ENCODE measurements at regions not wholly inside any gene's neighbourhood (a gene's known extent, or its start where the extent isn't known, plus 50 kb on each side); places are given as distances from the start of the nearest gene placed in this dataset.

GRCh38 chr2:16205631-16206030 lies 265.3 kb downstream of the MYCN start:
- TF ChIP-seq TARDBP (IDR thresholded peaks at IDR 0.05): no peak
- TF ChIP-seq ZNF384 (IDR thresholded peaks at IDR 0.05): no peak
- TF ChIP-seq BHLHE40 (IDR thresholded peaks at IDR 0.05; ENCODE audit: borderline replicate concordance): no peak
- TF ChIP-seq SUZ12 (IDR thresholded peaks at IDR 0.05): no peak
- TF ChIP-seq CTBP1 (IDR thresholded peaks at IDR 0.05; ENCODE audit: borderline replicate concordance): no peak
- no peak for TF ChIP-seq HDGF (IDR thresholded peaks at IDR 0.05; ENCODE audit: borderline replicate concordance)
- no peak for TF ChIP-seq LEF1 (IDR thresholded peaks at IDR 0.05; ENCODE audit: borderline replicate concordance)
- TF ChIP-seq FOXA1 (IDR thresholded peaks at IDR 0.05): no peak
- no peak for TF ChIP-seq L3MBTL2 (conservative IDR thresholded peaks at IDR 0.05)
- TF ChIP-seq PKNOX1 (IDR thresholded peaks at IDR 0.05): no peak
- TF ChIP-seq FOXK2 (IDR thresholded peaks at IDR 0.05): no peak
- no peak for TF ChIP-seq SP1 (IDR thresholded peaks at IDR 0.05)
- TF ChIP-seq NFRKB (IDR thresholded peaks at IDR 0.05): no peak
- no peak for TF ChIP-seq ARNT (IDR thresholded peaks at IDR 0.05)
- TF ChIP-seq FOXM1 (IDR thresholded peaks at IDR 0.05; ENCODE audit: borderline replicate concordance): no peak
- POLR2A ChIA-PET: no interaction called here
- CTCF ChIA-PET: no interaction called here
- no peak for DNase-seq (ENCODE audit: extremely low spot score)

- DNase-seq (ENCODE audit: extremely low spot score): no peak
- no peak for TF ChIP-seq PKNOX1 (IDR thresholded peaks at IDR 0.05)
- no peak for TF ChIP-seq ARNT (IDR thresholded peaks at IDR 0.05)
- no peak for TF ChIP-seq TARDBP (IDR thresholded peaks at IDR 0.05)
- no peak for TF ChIP-seq L3MBTL2 (conservative IDR thresholded peaks at IDR 0.05)
- TF ChIP-seq FOXA1 (IDR thresholded peaks at IDR 0.05): no peak
- no peak for TF ChIP-seq NFRKB (IDR thresholded peaks at IDR 0.05)
- TF ChIP-seq BHLHE40 (IDR thresholded peaks at IDR 0.05; ENCODE audit: borderline replicate concordance): no peak
- TF ChIP-seq LEF1 (IDR thresholded peaks at IDR 0.05; ENCODE audit: borderline replicate concordance): no peak
- TF ChIP-seq SP1 (IDR thresholded peaks at IDR 0.05): no peak
- TF ChIP-seq ZNF384 (IDR thresholded peaks at IDR 0.05): no peak
- TF ChIP-seq FOXK2 (IDR thresholded peaks at IDR 0.05): no peak
- TF ChIP-seq HDGF (IDR thresholded peaks at IDR 0.05; ENCODE audit: borderline replicate concordance): no peak
- CTCF ChIA-PET: no interaction called here
- POLR2A ChIA-PET: no interaction called here
Measured at GRCh38 chr2:16204886-16205620, 264.7 kb downstream of the MYCN start.

GRCh38 chr2:16204251-16204650 lies 263.9 kb downstream of the MYCN start:
- POLR2A ChIA-PET: no interaction called here
- CTCF ChIA-PET: no interaction called here
- no peak for DNase-seq (ENCODE audit: extremely low spot score)
- no peak for TF ChIP-seq HDGF (IDR thresholded peaks at IDR 0.05; ENCODE audit: borderline replicate concordance)
- TF ChIP-seq ZNF384 (IDR thresholded peaks at IDR 0.05): no peak
- no peak for TF ChIP-seq FOXA1 (IDR thresholded peaks at IDR 0.05)
- no peak for TF ChIP-seq SUZ12 (IDR thresholded peaks at IDR 0.05)
- TF ChIP-seq BHLHE40 (IDR thresholded peaks at IDR 0.05; ENCODE audit: borderline replicate concordance): no peak
- no peak for TF ChIP-seq NFRKB (IDR thresholded peaks at IDR 0.05)
- no peak for TF ChIP-seq SP1 (IDR thresholded peaks at IDR 0.05)
- TF ChIP-seq TARDBP (IDR thresholded peaks at IDR 0.05): no peak
- no peak for TF ChIP-seq CTBP1 (IDR thresholded peaks at IDR 0.05; ENCODE audit: borderline replicate concordance)
- TF ChIP-seq ELF4 (IDR thresholded peaks at IDR 0.05): no peak
- no peak for TF ChIP-seq PKNOX1 (IDR thresholded peaks at IDR 0.05)
- TF ChIP-seq FOXK2 (IDR thresholded peaks at IDR 0.05): no peak
- no peak for TF ChIP-seq L3MBTL2 (conservative IDR thresholded peaks at IDR 0.05)
- no peak for TF ChIP-seq LEF1 (IDR thresholded peaks at IDR 0.05; ENCODE audit: borderline replicate concordance)
- TF ChIP-seq ARNT (IDR thresholded peaks at IDR 0.05): no peak
- no peak for TF ChIP-seq FOXM1 (IDR thresholded peaks at IDR 0.05; ENCODE audit: borderline replicate concordance)

GRCh38 chr2:16203691-16204090 lies 263.3 kb downstream of the MYCN start:
- no peak for DNase-seq (ENCODE audit: extremely low spot score)
- TF ChIP-seq TARDBP (IDR thresholded peaks at IDR 0.05): no peak
- no peak for TF ChIP-seq ZNF384 (IDR thresholded peaks at IDR 0.05)
- TF ChIP-seq HDGF (IDR thresholded peaks at IDR 0.05; ENCODE audit: borderline replicate concordance): no peak
- TF ChIP-seq L3MBTL2 (conservative IDR thresholded peaks at IDR 0.05): no peak
- no peak for TF ChIP-seq BHLHE40 (IDR thresholded peaks at IDR 0.05; ENCODE audit: borderline replicate concordance)
- TF ChIP-seq PKNOX1 (IDR thresholded peaks at IDR 0.05): no peak
- no peak for TF ChIP-seq FOXK2 (IDR thresholded peaks at IDR 0.05)
- TF ChIP-seq FOXA1 (IDR thresholded peaks at IDR 0.05): no peak
- TF ChIP-seq ARNT (IDR thresholded peaks at IDR 0.05): no peak
- TF ChIP-seq NFRKB (IDR thresholded peaks at IDR 0.05): no peak
- no peak for TF ChIP-seq CTBP1 (IDR thresholded peaks at IDR 0.05; ENCODE audit: borderline replicate concordance)
- TF ChIP-seq LEF1 (IDR thresholded peaks at IDR 0.05; ENCODE audit: borderline replicate concordance): no peak
- TF ChIP-seq SUZ12 (IDR thresholded peaks at IDR 0.05): no peak
- ChIA-PET CTCF (no interaction called here), POLR2A (no interaction called here)

GRCh38 chr2:16203069-16203468 lies 262.7 kb downstream of the MYCN start:
- ChIA-PET POLR2A (no interaction called here), CTCF (no interaction called here)
- no peak for DNase-seq (ENCODE audit: extremely low spot score)
- no peak for TF ChIP-seq CTBP1 (IDR thresholded peaks at IDR 0.05; ENCODE audit: borderline replicate concordance)
- no peak for TF ChIP-seq LEF1 (IDR thresholded peaks at IDR 0.05; ENCODE audit: borderline replicate concordance)
- no peak for TF ChIP-seq NFRKB (IDR thresholded peaks at IDR 0.05)
- TF ChIP-seq FOXK2 (IDR thresholded peaks at IDR 0.05): no peak
- no peak for TF ChIP-seq TARDBP (IDR thresholded peaks at IDR 0.05)
- no peak for TF ChIP-seq L3MBTL2 (conservative IDR thresholded peaks at IDR 0.05)
- no peak for TF ChIP-seq ARNT (IDR thresholded peaks at IDR 0.05)
